GM21529 (cell line): ENCODE measurements at regions not wholly inside any gene's neighbourhood (a gene's known extent, or its start where the extent isn't known, plus 50 kb on each side); places are given as distances from the start of the nearest gene placed in this dataset.

Experiments
- ATAC-seq: cut with Tn5 transposase; IDR thresholded peaks from one replicate; pipeline ENCODE4 v1.9.1; 2021; ENCODE audit not compliant: unreplicated experiment

DNA sequence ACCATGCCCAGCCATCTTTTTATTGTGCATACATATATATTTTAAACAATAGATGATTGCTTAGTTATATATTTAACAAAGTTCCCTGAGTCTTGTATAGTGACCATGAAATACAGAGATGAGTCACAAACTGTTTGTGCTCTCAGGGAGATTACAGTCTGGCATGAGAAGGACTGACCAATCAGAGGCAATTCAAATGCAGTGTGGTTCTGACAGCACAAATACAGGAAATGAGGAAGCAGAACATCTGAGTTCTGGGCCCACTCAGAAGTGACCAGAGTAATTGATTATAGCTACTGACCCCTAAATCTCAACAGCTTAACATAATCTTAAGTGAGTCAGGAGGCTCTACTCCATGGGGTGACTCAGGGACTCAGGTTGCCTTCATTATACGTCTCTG is 534.5 kb downstream of the OMA1 start:
- ATAC-seq = no peak

DNA sequence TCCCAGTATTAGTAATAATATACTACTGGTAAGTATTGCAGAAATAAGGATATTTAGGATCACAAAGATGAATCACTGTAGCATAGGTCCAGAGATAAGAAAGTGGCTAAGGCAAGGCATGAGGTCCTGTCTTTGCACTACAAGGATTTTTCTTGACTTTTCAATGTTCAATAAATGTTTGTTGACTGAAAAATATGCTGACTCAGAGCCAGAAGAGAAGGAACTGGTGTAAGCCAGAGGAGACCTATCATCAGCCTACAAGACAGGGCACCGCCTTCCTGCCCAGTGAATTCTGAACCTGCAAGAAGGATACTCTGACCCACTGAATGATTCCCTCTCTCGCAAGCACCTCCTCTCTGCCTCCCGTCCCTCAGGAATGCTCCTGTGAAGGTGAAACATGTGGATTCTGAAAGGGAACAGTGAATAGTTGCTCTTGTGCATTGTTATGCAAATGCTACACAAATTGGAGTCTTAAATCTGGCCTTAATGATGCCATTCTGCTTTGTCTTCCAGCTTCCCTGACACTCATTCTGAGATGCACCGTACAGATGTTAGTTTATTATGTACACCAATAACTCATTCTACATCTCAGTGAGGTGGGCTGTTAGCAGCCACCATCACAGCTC is 540.0 kb downstream of the OMA1 start:
- ATAC-seq = no peak

DNA sequence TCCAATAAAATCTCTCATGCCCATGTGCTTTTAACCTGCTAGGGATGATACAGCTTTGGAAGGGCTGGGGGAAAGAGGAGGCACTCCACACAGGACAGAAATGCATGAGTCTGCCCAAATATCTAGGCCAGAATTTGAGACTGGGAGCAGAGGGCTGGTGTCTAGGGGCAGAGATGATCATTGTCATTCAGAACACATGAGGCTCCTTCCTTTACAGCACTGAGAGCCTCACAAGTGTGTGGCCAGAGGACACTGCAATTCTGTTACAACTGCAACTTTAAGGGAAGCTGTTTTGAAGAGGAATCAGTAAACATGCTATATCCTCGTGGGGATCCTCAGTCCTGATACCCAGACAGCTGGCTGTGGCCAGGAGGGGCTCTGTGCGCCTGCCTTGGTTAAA is 541.3 kb downstream of the OMA1 start:
- ATAC-seq = no peak

- no peak for ATAC-seq
Observed at GRCh38 chr1:58003988-58004387, 542.5 kb downstream of the OMA1 start.

GRCh38 chr1:58003059-58003458 is 543.5 kb downstream of the OMA1 start:
- no peak for ATAC-seq

- ATAC-seq = no peak
Observed at GRCh38 chr1:58000821-58001220, 545.7 kb downstream of the OMA1 start.

DNA sequence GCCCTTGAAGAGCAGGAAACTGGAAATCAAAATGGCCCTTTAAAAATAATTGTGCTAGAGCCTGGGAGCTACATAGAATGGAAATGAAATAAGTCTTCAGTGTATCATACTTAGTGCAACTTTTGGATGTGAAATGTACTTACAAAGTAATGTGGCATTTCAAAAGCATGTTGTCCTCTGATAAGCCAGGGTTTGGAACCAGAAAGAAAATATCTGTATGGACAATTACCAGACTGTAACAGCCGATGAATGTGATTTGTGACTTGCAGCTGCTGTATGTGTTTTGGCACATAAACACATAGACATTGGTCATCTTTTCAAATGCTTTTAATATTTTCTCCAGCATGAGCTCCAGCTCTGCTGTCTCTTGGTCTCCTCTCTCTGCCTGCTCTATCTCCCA is 546.4 kb downstream of the OMA1 start:
- no peak for ATAC-seq

DNA sequence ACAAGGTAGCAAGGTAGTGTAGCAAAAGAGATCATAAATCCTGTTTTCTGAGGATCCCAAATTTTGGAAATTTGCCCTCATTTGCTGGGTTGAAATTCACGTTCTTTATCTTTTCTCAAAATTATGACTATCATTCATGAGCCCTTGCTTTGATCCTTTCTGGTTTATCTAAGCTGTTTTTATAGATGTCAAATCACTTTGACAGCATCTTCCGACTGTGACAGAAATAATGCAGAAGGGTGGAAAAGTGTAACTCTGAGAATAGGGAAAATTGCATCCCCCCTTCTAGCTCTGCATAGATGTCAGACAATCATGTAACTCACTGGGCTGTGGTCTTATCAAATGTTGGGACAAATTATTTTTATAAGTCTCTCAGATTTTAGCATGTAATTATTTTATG is 550.1 kb downstream of the OMA1 start:
- no peak for ATAC-seq

GRCh38 chr1:57991289-57991688 is 555.2 kb downstream of the OMA1 start:
- no peak for ATAC-seq

GRCh38 chr1:57989877-57990276 is 556.6 kb downstream of the OMA1 start:
- no peak for ATAC-seq

DNA sequence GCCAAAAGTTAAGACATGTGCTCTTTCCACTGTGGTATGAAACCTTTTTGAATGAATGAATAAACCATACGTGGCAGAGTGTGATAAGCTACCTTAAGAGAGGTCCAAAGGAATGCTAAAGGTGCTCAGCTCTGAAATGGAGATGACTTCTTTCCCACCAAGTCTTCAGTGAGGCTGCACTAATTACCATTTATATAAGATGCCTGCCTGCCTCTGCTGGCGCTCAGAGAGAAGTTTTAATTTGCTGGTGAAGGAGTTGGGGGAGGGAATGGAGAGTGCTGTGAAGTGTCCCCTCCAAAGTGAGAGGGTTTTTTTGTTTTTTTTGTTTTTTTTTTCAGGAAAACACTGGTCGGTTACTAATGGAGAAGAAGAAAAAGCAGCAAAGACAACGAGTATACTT is 559.0 kb downstream of the OMA1 start:
- no peak for ATAC-seq

DNA sequence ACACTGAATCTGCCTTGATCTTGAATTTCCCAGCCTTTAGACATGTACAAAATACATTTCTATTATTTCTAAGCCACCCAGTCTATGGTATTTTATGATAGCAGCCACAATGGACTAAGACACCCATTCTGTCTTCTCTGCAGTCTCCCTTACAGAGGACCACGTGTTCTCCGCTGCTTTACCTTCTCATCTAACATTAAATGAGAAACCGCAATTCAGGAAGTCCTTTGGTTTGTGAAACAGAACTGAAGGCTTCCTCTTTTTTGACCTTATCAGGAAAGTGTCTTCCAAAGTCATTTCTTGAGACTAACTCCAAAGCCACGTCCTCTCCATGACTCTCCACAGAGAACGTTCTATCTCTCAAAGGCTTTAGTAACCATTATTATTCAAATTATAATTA is 560.1 kb downstream of the OMA1 start:
- peak; percentile 68 for ATAC-seq

DNA sequence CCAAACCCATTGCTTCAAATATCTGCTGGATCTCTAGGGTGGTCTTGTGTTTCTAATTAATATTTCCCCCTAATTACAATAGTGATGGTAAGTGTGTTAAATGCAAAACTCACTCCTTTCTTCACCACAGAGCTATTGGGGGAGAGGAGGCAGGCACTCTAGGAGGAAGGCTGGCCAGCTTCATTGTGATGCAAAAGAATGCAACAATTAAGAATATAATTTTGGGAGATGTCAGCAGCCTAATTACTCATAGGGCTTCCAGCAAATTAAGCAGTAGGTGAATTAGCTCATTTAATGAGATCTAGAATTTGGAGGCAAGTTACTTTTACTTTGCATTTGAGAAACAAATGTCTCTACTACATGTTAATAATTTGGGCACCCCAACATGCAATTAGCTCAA is 560.4 kb upstream of the DAB1 start:
- no peak for ATAC-seq

DNA sequence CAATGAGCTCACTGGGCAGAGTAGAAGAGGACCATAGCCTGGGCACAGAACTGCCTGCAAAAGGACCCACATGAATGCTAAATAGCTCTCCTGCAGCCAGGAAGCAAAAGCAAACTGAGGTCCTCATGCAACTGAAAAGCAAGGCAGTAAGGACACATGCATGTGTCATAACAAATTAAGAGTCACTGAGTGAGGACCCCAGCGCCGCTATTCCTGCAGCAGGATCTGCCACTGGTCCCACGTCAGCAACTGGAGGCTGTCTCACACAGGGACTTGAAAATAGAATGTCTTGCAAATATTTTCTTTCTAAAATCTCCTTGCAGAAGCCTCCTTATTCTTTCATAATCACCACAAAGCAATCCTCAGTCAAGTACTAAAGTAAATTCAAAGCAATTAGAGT is 559.6 kb upstream of the DAB1 start:
- no peak for ATAC-seq

DNA sequence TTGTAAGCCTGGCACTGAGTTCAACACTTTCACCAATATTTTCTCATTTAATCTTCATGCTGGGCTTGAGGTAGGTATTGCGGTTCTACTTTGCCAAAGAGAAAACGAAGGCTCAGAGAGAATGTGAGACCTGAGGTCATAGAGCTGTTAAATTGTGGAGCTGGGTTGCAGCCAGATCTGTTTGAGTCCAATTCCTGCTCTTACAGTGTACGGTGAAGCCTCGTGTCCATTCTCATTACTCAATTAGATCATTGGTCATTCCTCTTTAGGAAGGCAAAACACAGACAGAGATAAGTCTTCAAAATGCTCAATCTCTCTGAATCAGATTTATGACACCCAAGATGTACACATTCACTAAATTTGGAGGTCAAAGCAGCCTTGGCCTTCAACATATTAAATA is 559.0 kb upstream of the DAB1 start:
- ATAC-seq = no peak

DNA sequence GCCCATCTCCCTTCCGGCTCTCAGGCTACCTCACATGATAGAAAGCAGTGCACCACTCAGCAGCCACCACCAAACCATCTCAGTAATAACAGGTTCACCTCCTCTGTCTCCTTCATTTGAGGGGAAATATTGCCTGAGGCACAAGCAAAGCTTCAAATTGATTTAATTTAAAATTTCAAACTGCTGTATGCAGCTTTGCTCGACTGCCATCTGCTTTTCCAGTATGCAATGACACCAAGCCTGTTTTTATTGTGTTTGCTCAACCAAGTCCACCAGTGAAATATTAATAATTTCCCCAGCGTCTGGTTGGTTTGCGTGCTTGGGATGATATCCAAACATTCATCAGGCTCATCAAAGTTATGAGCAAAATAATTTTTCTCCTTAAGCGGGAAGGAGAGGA is 552.4 kb upstream of the DAB1 start:
- no peak for ATAC-seq

- ATAC-seq = no peak
Observed at GRCh38 chr1:57968321-57968720, 544.5 kb upstream of the DAB1 start.

- ATAC-seq = no peak
Observed at GRCh38 chr1:57966751-57967406, 543.0 kb upstream of the DAB1 start.

DNA sequence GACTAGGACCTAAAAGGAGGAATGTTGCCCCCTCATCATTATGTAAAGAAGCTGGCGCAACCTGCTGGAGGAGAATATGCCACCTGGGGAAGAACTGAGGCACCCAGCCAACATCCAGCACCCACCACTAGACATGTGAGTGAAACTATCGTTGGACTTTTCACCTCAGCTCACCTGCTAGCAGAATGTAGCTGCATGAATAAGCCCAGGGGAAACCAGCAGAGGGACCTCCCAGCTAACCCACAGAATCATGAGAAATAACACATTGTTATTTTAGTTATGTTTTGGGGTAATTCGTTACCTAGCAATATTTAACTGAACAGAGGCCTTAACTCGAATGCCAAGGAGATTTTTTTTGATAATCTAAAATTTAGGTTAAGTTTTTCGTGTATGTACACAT is 542.5 kb upstream of the DAB1 start:
- no peak for ATAC-seq

- ATAC-seq = no peak
Observed at GRCh38 chr1:57963581-57963980, 539.7 kb upstream of the DAB1 start.

DNA sequence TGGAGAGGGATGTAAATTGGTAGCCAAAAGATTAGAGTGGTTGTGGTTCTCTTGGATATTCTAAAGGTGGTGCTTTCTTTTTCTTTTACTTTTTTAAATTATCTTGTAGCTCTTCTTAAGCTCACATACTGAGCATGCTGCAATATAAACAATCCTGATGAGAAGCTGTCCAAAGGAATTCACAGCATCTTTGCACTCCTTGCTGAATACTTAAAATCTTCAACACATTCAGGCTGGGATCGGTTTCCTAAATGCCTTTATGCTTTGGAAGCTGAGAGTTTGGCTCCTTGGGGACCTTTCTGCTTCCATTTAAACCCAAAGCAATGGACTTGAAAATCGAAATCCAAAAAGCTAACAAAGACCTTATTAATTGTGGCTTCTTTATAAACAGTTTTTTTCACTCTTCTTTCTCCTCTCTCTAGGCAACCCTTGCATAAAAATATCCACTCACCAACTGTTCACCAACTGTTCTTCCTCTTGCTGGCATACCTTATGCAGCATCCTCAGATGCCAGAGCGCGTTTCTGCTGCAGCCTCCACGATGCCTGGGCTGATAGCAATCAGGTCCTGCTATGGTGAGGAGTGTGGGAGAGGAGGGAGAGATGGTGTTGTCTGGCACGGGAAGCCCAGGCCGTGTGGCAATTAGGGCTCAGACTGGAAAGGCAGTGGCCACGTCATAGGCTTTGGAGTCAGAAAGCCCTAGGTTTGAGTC is 535.8 kb upstream of the DAB1 start:
- ATAC-seq = no peak

GRCh38 chr1:57957576-57957975 is 533.7 kb upstream of the DAB1 start:
- ATAC-seq = no peak

- ATAC-seq = no peak
Observed at GRCh38 chr1:57951390-57951789, 527.5 kb upstream of the DAB1 start.
